ENCODE measurements at regions not wholly inside any gene's neighbourhood (a gene's known extent, or its start where the extent isn't known, plus 50 kb on each side); places are given as distances from the start of the nearest gene placed in this dataset.

- no peaks in the 10 kb centered on the region for H3K4me1 ChIP-seq (ENCODE audit: insufficient read depth, low read length)
- H3K9ac ChIP-seq (ENCODE audit: extremely low read depth, insufficient read length, low read length) = no peak overlapping the region
- no peak overlapping the region for H3K23ac ChIP-seq (ENCODE audit: insufficient read length, low read depth, low read length)
- H4K20me1 ChIP-seq (ENCODE audit: control insufficient read depth, insufficient read depth, insufficient read length) = no peaks in the 10 kb centered on the region
- DNase-seq = no peak
- Mint-ChIP-seq H3K4me1 (peaks cover 0 to 5% of the 10 kb centered on the region in 2 experiments; a peak in 2 of 4 replicates), H3K27ac (no peak overlapping the region), H3K9me3 (peaks cover 13% of the 10 kb centered on the region in 2 experiments), H3K36me3 (ENCODE audit: insufficient read depth in 1 of 3, low read depth in 3 of 3) (peaks cover 2 to 17% (median 5%) of the 10 kb centered on the region in 3 experiments; a peak in 6 of 7 replicates), H3K4me3 (no peak overlapping the region), H3K27me3 (ENCODE audit: low read depth) (no peaks in the 10 kb centered on the region; the same call in 1 of the 2 replicates)
- no peak overlapping the region for H3K56ac ChIP-seq (ENCODE audit: insufficient read length, low read depth, low read length)
- no peak overlapping the region for H2BK12ac ChIP-seq (ENCODE audit: insufficient read length, low read depth, low read length)
- H2AFZ ChIP-seq (ENCODE audit: low read length) = no peak overlapping the region
- H3K79me1 ChIP-seq (ENCODE audit: insufficient read depth, low read depth, low read length, poor library complexity, severe bottlenecking) = no peaks in the 10 kb centered on the region
- H3K27ac ChIP-seq (ENCODE audit: insufficient read length, low read depth, low read length) = no peak overlapping the region
- no CpG with 5 or more reads among the region's 4 CpGs for WGBS (ENCODE audit: extremely low coverage, insufficient read length, low lambda C conversion rate)
- no peaks in the 10 kb centered on the region for H3K79me2 ChIP-seq (ENCODE audit: insufficient read depth, low read length)
- no peak overlapping the region for H3K14ac ChIP-seq (ENCODE audit: insufficient read depth, low read length)
- no peak overlapping the region for H4K5ac ChIP-seq (ENCODE audit: insufficient read length, low read depth, low read length)
- H2BK15ac ChIP-seq (ENCODE audit: low read depth, low read length) = no peak overlapping the region
- H2BK20ac ChIP-seq (ENCODE audit: low read depth, low read length, poor library complexity, severe bottlenecking) = no peak overlapping the region
- H3K23me2 ChIP-seq (ENCODE audit: insufficient read length, low read depth, low read length, poor library complexity, severe bottlenecking) = no peaks in the 10 kb centered on the region
- no peak overlapping the region for H3T11ph ChIP-seq (ENCODE audit: low read length)
- no peak overlapping the region for H2BK5ac ChIP-seq (ENCODE audit: insufficient read length, low read length)
- no peak overlapping the region for H4K91ac ChIP-seq (ENCODE audit: insufficient read length, low read depth, low read length)
- H3K18ac ChIP-seq (ENCODE audit: insufficient read length, low read depth, low read length) = no peak overlapping the region
- H4K8ac ChIP-seq (replicated peaks; ENCODE audit: insufficient read length, low read depth, low read length) = no peak overlapping the region
- H2AK5ac ChIP-seq (ENCODE audit: insufficient read length, low read length) = no peak overlapping the region
- H3K9me3 ChIP-seq (ENCODE audit: control insufficient read depth, low read depth, low read length) = no peaks in the 10 kb centered on the region
- TF ChIP-seq, protein P1, sequence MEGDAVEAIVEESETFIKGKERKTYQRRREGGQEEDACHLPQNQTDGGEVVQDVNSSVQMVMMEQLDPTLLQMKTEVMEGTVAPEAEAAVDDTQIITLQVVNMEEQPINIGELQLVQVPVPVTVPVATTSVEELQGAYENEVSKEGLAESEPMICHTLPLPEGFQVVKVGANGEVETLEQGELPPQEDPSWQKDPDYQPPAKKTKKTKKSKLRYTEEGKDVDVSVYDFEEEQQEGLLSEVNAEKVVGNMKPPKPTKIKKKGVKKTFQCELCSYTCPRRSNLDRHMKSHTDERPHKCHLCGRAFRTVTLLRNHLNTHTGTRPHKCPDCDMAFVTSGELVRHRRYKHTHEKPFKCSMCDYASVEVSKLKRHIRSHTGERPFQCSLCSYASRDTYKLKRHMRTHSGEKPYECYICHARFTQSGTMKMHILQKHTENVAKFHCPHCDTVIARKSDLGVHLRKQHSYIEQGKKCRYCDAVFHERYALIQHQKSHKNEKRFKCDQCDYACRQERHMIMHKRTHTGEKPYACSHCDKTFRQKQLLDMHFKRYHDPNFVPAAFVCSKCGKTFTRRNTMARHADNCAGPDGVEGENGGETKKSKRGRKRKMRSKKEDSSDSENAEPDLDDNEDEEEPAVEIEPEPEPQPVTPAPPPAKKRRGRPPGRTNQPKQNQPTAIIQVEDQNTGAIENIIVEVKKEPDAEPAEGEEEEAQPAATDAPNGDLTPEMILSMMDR (conservative IDR thresholded peaks at IDR 0.05) = no peak
- no peaks in the 10 kb centered on the region for H3K27me3 ChIP-seq (ENCODE audit: insufficient read depth, low read length)
- no peak overlapping the region for H3K4ac ChIP-seq (ENCODE audit: low read depth, low read length)
- H3K4me2 ChIP-seq (ENCODE audit: insufficient read depth, insufficient read length, low read length) = no peak overlapping the region
- no peak overlapping the region for H2BK120ac ChIP-seq (ENCODE audit: low read depth, low read length, poor library complexity, severe bottlenecking)
Observed at GRCh38 chr10:3978761-3979160, 193.8 kb upstream of the KLF6 start.
